Trophoblast cell (in vitro differentiated cells and primary cell): ENCODE measurements at regions not wholly inside any gene's neighbourhood (a gene's known extent, or its start where the extent isn't known, plus 50 kb on each side); places are given as distances from the start of the nearest gene placed in this dataset.

Experiments used
- DNase-seq, 2 donors: peaks; one replicate each; pipeline ENCODE4 v3.0.0-alpha.2; 2016
- H2AFZ ChIP-seq: 2 replicates; pipeline ENCODE4 v1.6.1; 2013; ENCODE audit warnings: low read length, moderate library complexity, mild to moderate bottlenecking; ENCODE audit not compliant: insufficient read depth, poor library complexity
- H2AK5ac ChIP-seq: 2 replicates; pipeline ENCODE4 v1.6.1; 2013; ENCODE audit warnings: mild to moderate bottlenecking, low read length
- H2BK120ac ChIP-seq: 2 replicates; pipeline ENCODE4 v1.6.1; 2013; ENCODE audit warnings: low read length, mild to moderate bottlenecking, moderate library complexity; ENCODE audit not compliant: insufficient read depth, poor library complexity
- H2BK12ac ChIP-seq: 2 replicates; pipeline ENCODE4 v1.6.1; 2013; ENCODE audit warnings: mild to moderate bottlenecking, low read length, moderate library complexity
- H2BK5ac ChIP-seq: 2 replicates; pipeline ENCODE4 v1.6.1; 2013; ENCODE audit warnings: low read length, low read depth, moderate library complexity, mild to moderate bottlenecking; ENCODE audit not compliant: poor library complexity
- H3K14ac ChIP-seq: 2 replicates; pipeline ENCODE4 v1.6.1; 2013; ENCODE audit warnings: mild to moderate bottlenecking, low read length
- H3K18ac ChIP-seq: 2 replicates; pipeline ENCODE4 v1.6.1; 2013; ENCODE audit warnings: mild to moderate bottlenecking, low read length
- H3K23ac ChIP-seq: 2 replicates; pipeline ENCODE4 v1.6.1; 2013; ENCODE audit warnings: low read length
- H3K27ac ChIP-seq: 2 replicates; pipeline ENCODE4 v1.5.1; 2013; ENCODE audit warnings: low read depth, mild to moderate bottlenecking, inconsistent platforms, low read length, moderate library complexity
- H3K27me3 ChIP-seq: 2 replicates; pipeline ENCODE4 v1.6.1; 2013; ENCODE audit warnings: inconsistent platforms, mild to moderate bottlenecking, low read length, moderate library complexity; ENCODE audit not compliant: insufficient read depth
- H3K36me3 ChIP-seq, 2 experiments: 1 replicate in 1 of 2; 2 replicates in 1 of 2; pipeline ENCODE4 v1.6.1; 2013; ENCODE audit warnings: low read length in 2 of 2, mild to moderate bottlenecking in 2 of 2, moderate library complexity in 1 of 2; ENCODE audit not compliant: insufficient read depth in 2 of 2, control insufficient read depth in 1 of 2
- H3K4ac ChIP-seq: 2 replicates; pipeline ENCODE4 v1.6.1; 2013; ENCODE audit warnings: low read depth, mild to moderate bottlenecking, low read length, moderate library complexity
- H3K4me1 ChIP-seq, 2 experiments: 1 replicate in 1 of 2; 2 replicates in 1 of 2; pipeline ENCODE4 v1.6.1; 2013; ENCODE audit warnings: low read length in 2 of 2, mild to moderate bottlenecking in 2 of 2, moderate library complexity in 1 of 2; ENCODE audit not compliant: insufficient read depth in 2 of 2, control insufficient read depth in 1 of 2
- H3K4me2 ChIP-seq: 2 replicates; pipeline ENCODE4 v1.6.1; 2013; ENCODE audit warnings: inconsistent platforms, mild to moderate bottlenecking, low read length, moderate library complexity
- H3K4me3 ChIP-seq: 2 replicates; pipeline ENCODE4 v1.5.1; 2013; ENCODE audit warnings: mild to moderate bottlenecking, low read depth, low read length, inconsistent platforms
- H3K79me1 ChIP-seq: one replicate; pipeline ENCODE4 v1.6.1; 2013; ENCODE audit warnings: low read length
- H3K79me2 ChIP-seq: 2 replicates; pipeline ENCODE4 v1.6.1; 2013; ENCODE audit warnings: low read length, mild to moderate bottlenecking; ENCODE audit not compliant: control insufficient read depth, insufficient read depth, poor library complexity
- H3K9ac ChIP-seq: 2 replicates; pipeline ENCODE4 v1.6.1; 2013; ENCODE audit warnings: mild to moderate bottlenecking, low read length
- H3K9me3 ChIP-seq: 2 replicates; pipeline ENCODE4 v1.6.1; 2013; ENCODE audit warnings: low read depth, mild to moderate bottlenecking, control low read depth, inconsistent platforms, low read length; ENCODE audit not compliant: insufficient read depth
- H4K12ac ChIP-seq: 2 replicates; pipeline ENCODE4 v1.6.1; 2013; ENCODE audit warnings: low read depth, mild to moderate bottlenecking, low read length, moderate library complexity
- H4K8ac ChIP-seq: 2 replicates; pipeline ENCODE4 v1.6.1; 2013; ENCODE audit warnings: low read depth, mild to moderate bottlenecking, low read length, moderate library complexity
- H4K91ac ChIP-seq: one replicate; pipeline ENCODE4 v1.6.1; 2013; ENCODE audit warnings: low read depth, mild to moderate bottlenecking, low read length, moderate library complexity
- WGBS: extraction: QIAGEN DNeasy Blood & Tissue Kit; methylation state at CpG from one replicate; pipeline ENCODE4 v1.1.7; 2013; ENCODE audit warnings: missing lambda C conversion rate; ENCODE audit not compliant: insufficient read length, insufficient coverage; ENCODE audit errors: extremely low coverage; 5-methylcytosine and 5-hydroxymethylcytosine counted together

DNA sequence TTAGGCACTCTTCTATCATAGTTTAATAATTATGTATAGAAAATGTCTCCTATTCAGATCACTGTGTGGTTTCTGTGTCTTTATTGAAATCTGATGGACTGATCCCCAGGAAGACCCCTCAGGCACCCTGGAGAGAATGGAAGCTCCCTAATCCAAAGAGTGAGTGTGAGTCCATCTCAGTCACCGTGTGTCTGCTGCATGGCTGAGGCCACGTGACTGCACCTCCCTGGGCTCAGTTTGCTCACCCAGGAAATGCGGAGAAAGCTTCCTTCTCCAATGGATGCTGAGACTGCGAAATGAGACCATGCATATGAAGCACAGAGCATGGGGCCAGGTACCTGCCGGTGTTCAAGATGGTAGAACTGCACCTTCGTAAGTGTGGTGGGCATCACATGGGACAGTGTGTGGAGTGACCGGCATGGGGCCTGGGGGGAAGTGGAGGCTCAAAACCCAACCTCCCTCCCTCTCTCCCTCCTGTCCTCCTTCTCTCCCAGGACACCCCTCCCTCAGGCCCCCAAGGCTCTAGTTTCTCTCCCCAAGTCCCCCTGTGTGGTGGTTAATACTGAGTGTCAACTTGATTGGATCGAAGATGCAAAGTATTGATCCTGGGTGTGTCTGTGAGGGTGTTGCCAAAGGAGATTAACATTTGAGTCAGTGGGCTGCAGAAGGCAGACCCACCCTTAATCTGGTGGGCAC lies 557.5 kb downstream of the PTPRU start:
- Histone ChIP-seq H3K4me2 (no peak overlapping the region), H4K8ac (no peak overlapping the region), H4K12ac (no peak overlapping the region), H3K79me1 (no peaks in the 10 kb centered on the region), H3K9me3 (no peaks in the 10 kb centered on the region), H4K91ac (no peak overlapping the region), H2AFZ (no peak overlapping the region), H2AK5ac (no peak overlapping the region), H3K36me3 (no peaks in the 10 kb centered on the region), H3K4ac (no peak overlapping the region), H3K23ac (no peak overlapping the region), H3K79me2 (no peaks in the 10 kb centered on the region), H3K27me3 (no peaks in the 10 kb centered on the region), H3K4me1 (no peaks in the 10 kb centered on the region), H3K4me3 (no peak overlapping the region), H3K9ac (no peak overlapping the region), H2BK120ac (no peak overlapping the region), H2BK5ac (no peak overlapping the region), H3K18ac (no peak overlapping the region), H3K14ac (no peak overlapping the region), H2BK12ac (no peak overlapping the region), H3K27ac (no peak overlapping the region)
- DNase-seq = no peak
- no CpG with 5 or more reads among the region's 8 CpGs for WGBS

DNA sequence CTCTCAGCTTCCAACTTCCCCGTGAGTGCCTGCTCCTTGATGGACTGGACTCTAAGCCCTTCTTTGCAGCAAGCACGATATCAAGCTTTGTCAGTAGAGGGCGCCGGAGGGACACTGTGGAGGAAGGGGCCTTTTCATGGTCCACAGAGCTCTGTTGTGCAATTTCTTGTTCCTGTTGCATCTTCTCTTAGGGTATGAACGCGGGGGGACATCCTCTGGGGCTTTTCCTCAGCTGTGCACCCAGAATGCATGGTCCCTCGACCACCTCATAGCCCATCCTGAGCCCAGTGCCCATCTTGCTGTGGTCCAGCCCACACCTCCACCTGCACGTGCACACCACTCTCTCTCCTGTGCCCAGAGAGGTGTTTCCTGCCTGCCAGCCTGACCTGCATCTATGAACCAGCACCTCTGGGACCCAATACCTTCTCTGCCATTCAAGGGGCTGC lies 556.8 kb downstream of the PTPRU start:
- Histone ChIP-seq H3K4ac (no peak overlapping the region), H3K79me2 (no peaks in the 10 kb centered on the region), H4K91ac (no peak overlapping the region), H3K14ac (no peak overlapping the region), H3K79me1 (no peaks in the 10 kb centered on the region), H3K27ac (no peak overlapping the region), H2BK120ac (no peak overlapping the region), H4K12ac (no peak overlapping the region), H2AFZ (no peak overlapping the region), H2BK5ac (no peak overlapping the region), H2BK12ac (no peak overlapping the region), H3K36me3 (no peaks in the 10 kb centered on the region), H3K4me3 (no peak overlapping the region), H3K9ac (no peak overlapping the region), H3K18ac (no peak overlapping the region), H3K27me3 (no peaks in the 10 kb centered on the region), H3K4me1 (no peaks in the 10 kb centered on the region), H2AK5ac (no peak overlapping the region), H3K9me3 (no peaks in the 10 kb centered on the region), H3K4me2 (no peak overlapping the region), H3K23ac (no peak overlapping the region), H4K8ac (no peak overlapping the region)
- no CpG with 5 or more reads among the region's 8 CpGs for WGBS
- DNase-seq = peak; percentile 57 to 82

- no peak overlapping the region for H3K4me2 ChIP-seq
- WGBS = no CpG with 5 or more reads among the region's 6 CpGs
- DNase-seq = no peak
- no peak overlapping the region for H3K4me3 ChIP-seq
- no peak overlapping the region for H4K12ac ChIP-seq
- no peaks in the 10 kb centered on the region for H3K79me1 ChIP-seq
- H3K36me3 ChIP-seq = no peaks in the 10 kb centered on the region
- H3K23ac ChIP-seq = no peak overlapping the region
- H3K18ac ChIP-seq = no peak overlapping the region
- no peaks in the 10 kb centered on the region for H3K4me1 ChIP-seq
- no peak overlapping the region for H3K4ac ChIP-seq
- H3K27ac ChIP-seq = no peak overlapping the region
- no peak overlapping the region for H2AK5ac ChIP-seq
- H3K79me2 ChIP-seq = no peaks in the 10 kb centered on the region
- H4K91ac ChIP-seq = no peak overlapping the region
- H3K9ac ChIP-seq = no peak overlapping the region
- H2BK5ac ChIP-seq = no peak overlapping the region
- H2BK120ac ChIP-seq = no peak overlapping the region
- no peak overlapping the region for H3K14ac ChIP-seq
- no peaks in the 10 kb centered on the region for H3K9me3 ChIP-seq
- H2BK12ac ChIP-seq = no peak overlapping the region
- no peaks in the 10 kb centered on the region for H3K27me3 ChIP-seq
- H4K8ac ChIP-seq = no peak overlapping the region
- H2AFZ ChIP-seq = no peak overlapping the region
Observed at GRCh38 chr1:29789910-29790247, 553.6 kb downstream of the PTPRU start.

DNA sequence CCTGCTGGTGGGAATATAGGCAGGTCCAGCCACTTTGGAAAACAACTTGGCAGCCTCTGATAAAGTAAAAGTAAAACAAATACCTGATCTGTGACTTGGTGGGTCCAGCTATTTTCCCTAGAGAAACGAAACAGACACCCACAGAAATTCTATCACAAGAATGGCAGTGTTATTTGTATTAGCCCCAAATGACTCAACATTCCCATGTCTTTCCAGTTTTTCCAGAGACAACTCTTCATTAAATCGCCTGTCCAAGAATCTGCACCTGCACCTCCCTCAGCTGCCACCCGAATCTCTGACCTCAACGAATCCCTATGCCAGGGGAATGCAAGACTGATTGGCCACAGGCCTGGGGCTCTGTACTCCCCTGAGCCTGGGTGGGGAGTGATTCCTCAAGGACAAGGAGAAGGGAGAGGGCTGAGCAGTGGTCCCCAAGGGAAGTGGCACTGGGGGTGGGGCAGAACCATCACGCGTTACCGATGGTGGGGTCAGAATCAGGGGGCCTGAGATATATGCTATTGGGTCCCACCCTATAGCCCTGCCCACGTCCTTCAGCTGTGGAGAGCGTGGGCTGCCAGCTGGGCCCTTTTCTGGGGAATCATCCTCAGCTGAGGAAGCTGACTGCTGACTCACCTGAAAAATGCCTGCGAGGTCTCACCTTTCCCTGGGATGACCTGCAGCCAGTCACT lies 553.0 kb downstream of the PTPRU start:
- Histone ChIP-seq H3K9me3 (no peaks in the 10 kb centered on the region), H2BK120ac (no peak overlapping the region), H3K23ac (no peak overlapping the region), H3K27ac (no peak overlapping the region), H4K91ac (no peak overlapping the region), H3K4me2 (no peak overlapping the region), H3K9ac (no peak overlapping the region), H3K79me1 (no peaks in the 10 kb centered on the region), H3K27me3 (no peaks in the 10 kb centered on the region), H3K4ac (no peak overlapping the region), H2BK5ac (no peak overlapping the region), H3K79me2 (no peaks in the 10 kb centered on the region), H2AK5ac (no peak overlapping the region), H4K12ac (no peak overlapping the region), H4K8ac (no peak overlapping the region), H3K4me3 (no peak overlapping the region), H2AFZ (no peak overlapping the region), H3K18ac (no peak overlapping the region), H3K36me3 (no peaks in the 10 kb centered on the region), H3K14ac (no peak overlapping the region), H2BK12ac (no peak overlapping the region), H3K4me1 (no peaks in the 10 kb centered on the region)
- no CpG with 5 or more reads among the region's 10 CpGs for WGBS
- DNase-seq = no peak
